ENCODE measurements at regions not wholly inside any gene's neighbourhood (a gene's known extent, or its start where the extent isn't known, plus 50 kb on each side); places are given as distances from the start of the nearest gene placed in this dataset.

- H3K4me1 ChIP-seq = no peaks in the 10 kb centered on the region
- H3K27me3 ChIP-seq (ENCODE audit: low read depth) = no peaks in the 10 kb centered on the region
- H3K4me3 ChIP-seq = no peak overlapping the region
- DNase-seq (no peak), ATAC-seq (no peak)
- no peak overlapping the region for H3K27ac ChIP-seq
- intact Hi-C loops (cut with DNase I) = no loop called here
- no peaks in the 10 kb centered on the region for H3K36me3 ChIP-seq
- no peaks in the 10 kb centered on the region for H3K9me3 ChIP-seq
- TF ChIP-seq CTCF (IDR thresholded peaks at IDR 0.05) = no peak
These were observed 456.7 kb downstream of the TMEM182 start for GRCh38 chr2:103218516-103218915.

GRCh38 chr2:103219398-103219797 lies 457.6 kb downstream of the TMEM182 start:
- DNase-seq (no peak), ATAC-seq (no peak)
- TF ChIP-seq CTCF (IDR thresholded peaks at IDR 0.05) = no peak
- Histone ChIP-seq H3K4me1 (no peaks in the 10 kb centered on the region), H3K27ac (no peak overlapping the region), H3K4me3 (no peak overlapping the region), H3K27me3 (ENCODE audit: low read depth) (no peaks in the 10 kb centered on the region), H3K9me3 (no peaks in the 10 kb centered on the region), H3K36me3 (no peaks in the 10 kb centered on the region)
- intact Hi-C loops (cut with DNase I) = no loop called here

GRCh38 chr2:103222969-103223368 lies 461.1 kb downstream of the TMEM182 start:
- intact Hi-C loops (cut with DNase I) = no loop called here
- Histone ChIP-seq H3K36me3 (no peaks in the 10 kb centered on the region), H3K4me1 (no peaks in the 10 kb centered on the region), H3K27ac (no peak overlapping the region), H3K4me3 (no peak overlapping the region), H3K27me3 (ENCODE audit: low read depth) (no peaks in the 10 kb centered on the region), H3K9me3 (no peaks in the 10 kb centered on the region)
- ATAC-seq (no peak), DNase-seq (no peak)
- no peak for TF ChIP-seq CTCF (IDR thresholded peaks at IDR 0.05)

- intact Hi-C loops (cut with DNase I) = no loop called here
- H3K36me3 ChIP-seq = no peaks in the 10 kb centered on the region
- ATAC-seq (no peak), DNase-seq (no peak)
- no peaks in the 10 kb centered on the region for H3K9me3 ChIP-seq
- no peaks in the 10 kb centered on the region for H3K27me3 ChIP-seq (ENCODE audit: low read depth)
- no peak overlapping the region for H3K27ac ChIP-seq
- no peak for TF ChIP-seq CTCF (IDR thresholded peaks at IDR 0.05)
- no peak overlapping the region for H3K4me3 ChIP-seq
- H3K4me1 ChIP-seq = no peaks in the 10 kb centered on the region
These were observed 469.0 kb downstream of the TMEM182 start for GRCh38 chr2:103230796-103231195.

GRCh38 chr2:103232865-103233264 lies 471.0 kb downstream of the TMEM182 start:
- intact Hi-C loops (cut with DNase I) = no loop called here
- Histone ChIP-seq H3K27ac (no peak overlapping the region), H3K4me3 (no peak overlapping the region), H3K9me3 (no peaks in the 10 kb centered on the region), H3K27me3 (ENCODE audit: low read depth) (no peaks in the 10 kb centered on the region), H3K4me1 (no peaks in the 10 kb centered on the region), H3K36me3 (no peaks in the 10 kb centered on the region)
- TF ChIP-seq CTCF (IDR thresholded peaks at IDR 0.05) = no peak
- no peak for ATAC-seq
- no peak for DNase-seq

- intact Hi-C loops (cut with DNase I) = no loop called here
These were observed 471.9 kb downstream of the TMEM182 start for GRCh38 chr2:103233691-103234090.

More at GRCh38 chr2:103233691-103234090, 471.9 kb downstream of the TMEM182 start:
- H3K4me3 ChIP-seq = no peak overlapping the region
- H3K27ac ChIP-seq = no peak overlapping the region
- TF ChIP-seq CTCF (IDR thresholded peaks at IDR 0.05) = no peak
- no peaks in the 10 kb centered on the region for H3K27me3 ChIP-seq (ENCODE audit: low read depth)
- H3K4me1 ChIP-seq = no peaks in the 10 kb centered on the region
- DNase-seq (no peak), ATAC-seq (no peak)
- no peaks in the 10 kb centered on the region for H3K9me3 ChIP-seq
- H3K36me3 ChIP-seq = no peaks in the 10 kb centered on the region

Data from lower lobe of right lung (tissue), 2 donors.